ENCODE measurements at regions not wholly inside any gene's neighbourhood (a gene's known extent, or its start where the extent isn't known, plus 50 kb on each side); places are given as distances from the start of the nearest gene placed in this dataset.

DNA sequence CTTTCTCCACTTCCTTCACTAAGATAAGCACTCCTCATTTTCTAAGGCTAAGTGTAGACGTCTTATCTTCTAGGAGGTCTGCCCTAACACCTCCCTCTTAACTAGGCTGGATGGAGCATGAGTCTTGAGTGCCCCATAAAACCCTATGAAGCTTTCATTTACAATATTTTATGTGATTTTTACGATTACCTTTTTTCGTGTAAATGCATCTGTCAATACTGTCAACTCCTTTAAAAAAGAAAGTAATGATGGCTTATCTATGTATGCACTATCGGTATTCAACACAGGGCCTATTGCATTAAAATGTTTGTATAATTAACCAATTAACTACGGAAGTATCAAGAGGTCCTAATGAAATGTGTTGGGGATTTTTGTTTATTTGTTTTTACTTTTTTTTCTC lies 156.0 kb upstream of the FAM83B start:
- DNase-seq (ENCODE audit: extremely low spot score), result no peak
- Histone ChIP-seq H3K36me3 (ENCODE audit: insufficient read depth) (no peaks in the 10 kb centered on the region), H3K4me1 (ENCODE audit: insufficient read depth) (no peaks in the 10 kb centered on the region), H3K4me3 (ENCODE audit: low read depth, low read length) (no peak overlapping the region), H3K27ac (ENCODE audit: low read depth) (no peak overlapping the region)
- 55% methylated on average over 5 of the region's 5 CpGs for WGBS

DNA sequence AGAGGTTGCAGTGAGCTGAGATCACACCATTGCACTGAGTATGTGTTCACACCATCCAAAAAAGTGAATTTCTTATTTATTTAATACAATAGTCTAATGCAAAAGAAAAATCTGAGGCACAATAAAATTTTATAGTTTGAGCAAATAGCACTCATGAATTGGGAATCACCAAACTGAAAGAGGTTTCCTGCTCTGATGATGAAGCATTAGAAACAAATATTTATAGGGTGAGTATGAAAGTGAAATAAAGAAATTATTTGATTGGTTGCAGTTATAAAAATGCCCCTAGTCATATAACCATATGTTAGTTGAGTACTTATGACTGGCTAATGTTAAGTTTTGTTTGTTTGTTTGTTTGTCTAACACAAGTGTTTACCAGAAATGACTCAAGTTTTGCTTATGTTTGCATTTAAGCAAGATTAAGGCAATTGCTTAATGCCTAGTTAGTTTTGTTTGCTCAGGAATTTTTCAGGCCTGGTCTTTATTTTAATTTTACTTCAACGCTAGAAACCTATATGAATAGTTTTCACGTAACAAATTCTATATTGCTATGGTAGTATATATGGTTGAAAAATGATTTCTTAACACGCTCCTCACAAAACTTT lies 151.5 kb upstream of the FAM83B start:
- Histone ChIP-seq H3K4me1 (ENCODE audit: insufficient read depth) (no peaks in the 10 kb centered on the region), H3K4me3 (ENCODE audit: low read depth, low read length) (no peak overlapping the region), H3K36me3 (ENCODE audit: insufficient read depth) (no peaks in the 10 kb centered on the region), H3K27ac (ENCODE audit: low read depth) (no peak overlapping the region)
- DNase-seq (ENCODE audit: extremely low spot score), result no peak
- 96% methylated on average over 3 of the region's 3 CpGs for WGBS

DNA sequence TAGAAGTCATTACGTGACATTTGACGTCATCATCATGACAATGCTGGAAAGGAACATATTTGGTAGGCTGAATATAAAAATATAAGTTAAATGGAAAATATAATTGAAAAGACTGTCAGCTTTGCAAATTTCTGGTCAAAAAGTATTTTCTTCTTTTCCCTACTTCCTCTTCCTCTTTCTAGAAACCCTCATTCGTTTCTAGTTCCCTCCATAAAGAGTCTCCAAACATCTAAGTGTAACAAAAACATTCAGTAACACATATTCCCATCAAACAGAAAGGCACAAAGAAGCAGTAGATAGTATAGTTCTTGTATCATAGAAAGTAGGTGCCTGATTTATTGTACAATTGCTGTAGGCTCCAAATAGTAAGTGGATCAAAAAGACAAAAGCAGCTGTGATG lies 150.8 kb upstream of the FAM83B start:
- no peak for DNase-seq (ENCODE audit: extremely low spot score)
- H3K27ac ChIP-seq (ENCODE audit: low read depth), result no peak overlapping the region
- no peak overlapping the region for H3K4me3 ChIP-seq (ENCODE audit: low read depth, low read length)
- no peaks in the 10 kb centered on the region for H3K4me1 ChIP-seq (ENCODE audit: insufficient read depth)
- 73% methylated on average over 3 of the region's 3 CpGs for WGBS
- no peaks in the 10 kb centered on the region for H3K36me3 ChIP-seq (ENCODE audit: insufficient read depth)

GRCh38 chr6:54697424-54697823 lies 149.1 kb upstream of the FAM83B start:
- Histone ChIP-seq H3K36me3 (ENCODE audit: insufficient read depth) (no peaks in the 10 kb centered on the region), H3K4me3 (ENCODE audit: low read depth, low read length) (no peak overlapping the region), H3K4me1 (ENCODE audit: insufficient read depth) (no peaks in the 10 kb centered on the region), H3K27ac (ENCODE audit: low read depth) (no peak overlapping the region)
- DNase-seq (ENCODE audit: extremely low spot score), result no peak
- 38% methylated on average over 3 of the region's 3 CpGs for WGBS

- H3K4me1 ChIP-seq (ENCODE audit: insufficient read depth), result no peaks in the 10 kb centered on the region
- no peak for DNase-seq (ENCODE audit: extremely low spot score)
- no peak overlapping the region for H3K4me3 ChIP-seq (ENCODE audit: low read depth, low read length)
- no peaks in the 10 kb centered on the region for H3K36me3 ChIP-seq (ENCODE audit: insufficient read depth)
- H3K27ac ChIP-seq (ENCODE audit: low read depth), result no peak overlapping the region
- WGBS, result 54% methylated on average over 3 of the region's 3 CpGs
Measured at GRCh38 chr6:54698974-54699373, 147.6 kb upstream of the FAM83B start.

GRCh38 chr6:54700158-54700557 lies 146.4 kb upstream of the FAM83B start:
- Histone ChIP-seq H3K27ac (ENCODE audit: low read depth) (no peak overlapping the region), H3K36me3 (ENCODE audit: insufficient read depth) (no peaks in the 10 kb centered on the region), H3K4me1 (ENCODE audit: insufficient read depth) (no peaks in the 10 kb centered on the region), H3K4me3 (ENCODE audit: low read depth, low read length) (no peak overlapping the region)
- DNase-seq (ENCODE audit: extremely low spot score), result no peak
- WGBS, result 68% methylated on average over 2 of the region's 2 CpGs

GRCh38 chr6:54702772-54703171 lies 143.8 kb upstream of the FAM83B start:
- no peak overlapping the region for H3K27ac ChIP-seq (ENCODE audit: low read depth)
- no peaks in the 10 kb centered on the region for H3K36me3 ChIP-seq (ENCODE audit: insufficient read depth)
- no peak overlapping the region for H3K4me3 ChIP-seq (ENCODE audit: low read depth, low read length)
- no peak for DNase-seq (ENCODE audit: extremely low spot score)
- WGBS, result 90% methylated on average over 3 of the region's 3 CpGs
- no peaks in the 10 kb centered on the region for H3K4me1 ChIP-seq (ENCODE audit: insufficient read depth)

- DNase-seq (ENCODE audit: extremely low spot score), result no peak
- Histone ChIP-seq H3K27ac (ENCODE audit: low read depth) (no peak overlapping the region), H3K4me1 (ENCODE audit: insufficient read depth) (no peaks in the 10 kb centered on the region), H3K36me3 (ENCODE audit: insufficient read depth) (no peaks in the 10 kb centered on the region), H3K4me3 (ENCODE audit: low read depth, low read length) (no peak overlapping the region)
- WGBS, result 82% methylated on average over 3 of the region's 3 CpGs
Measured at GRCh38 chr6:54706391-54706790, 140.2 kb upstream of the FAM83B start.

DNA sequence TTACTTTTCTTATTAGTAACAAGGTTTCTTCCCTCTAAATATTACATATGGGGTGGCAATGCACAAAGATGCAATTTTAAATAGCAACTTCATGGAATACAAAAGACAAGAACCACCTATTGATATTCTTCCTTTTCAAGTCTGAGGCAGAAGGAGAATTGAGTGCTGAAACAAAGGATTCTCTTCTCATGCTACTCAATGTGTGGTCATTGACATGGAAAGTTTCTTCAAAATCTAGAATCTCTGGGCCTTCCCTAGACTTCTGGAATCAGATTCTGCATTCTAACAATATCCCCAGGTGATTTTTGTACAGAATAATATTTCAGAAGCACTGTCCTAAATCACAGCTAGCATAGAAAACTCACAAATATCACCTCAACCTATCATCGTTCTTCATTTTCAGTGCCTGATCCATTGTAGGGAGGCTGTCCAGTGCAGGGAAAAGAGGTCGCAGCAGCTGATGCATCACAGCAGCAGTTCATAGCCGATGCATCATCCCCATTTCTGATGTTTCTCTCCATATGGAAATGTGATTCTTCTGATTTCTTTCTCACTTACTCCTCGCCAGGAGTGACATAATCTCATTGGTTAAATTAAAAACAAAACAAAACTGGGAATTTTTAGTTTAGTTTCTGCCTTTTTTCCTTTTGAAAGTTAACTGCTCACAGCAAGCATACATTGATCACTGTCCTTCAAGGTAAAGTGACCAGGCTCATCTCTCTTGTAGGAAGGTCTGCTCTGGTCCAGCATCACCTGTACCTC lies 139.5 kb upstream of the FAM83B start:
- WGBS, result 90% methylated on average over 4 of the region's 4 CpGs
- Histone ChIP-seq H3K36me3 (ENCODE audit: insufficient read depth) (no peaks in the 10 kb centered on the region), H3K4me3 (ENCODE audit: low read depth, low read length) (no peak overlapping the region), H3K27ac (ENCODE audit: low read depth) (no peak overlapping the region), H3K4me1 (ENCODE audit: insufficient read depth) (no peaks in the 10 kb centered on the region)
- DNase-seq (ENCODE audit: extremely low spot score), result no peak

- Histone ChIP-seq H3K4me3 (ENCODE audit: low read depth, low read length) (no peak overlapping the region), H3K36me3 (ENCODE audit: insufficient read depth) (no peaks in the 10 kb centered on the region), H3K4me1 (ENCODE audit: insufficient read depth) (no peaks in the 10 kb centered on the region), H3K27ac (ENCODE audit: low read depth) (no peak overlapping the region)
- WGBS, result 56% methylated on average over 2 of the region's 2 CpGs
- no peak for DNase-seq (ENCODE audit: extremely low spot score)
Measured at GRCh38 chr6:54710456-54710855, 136.1 kb upstream of the FAM83B start.

DNA sequence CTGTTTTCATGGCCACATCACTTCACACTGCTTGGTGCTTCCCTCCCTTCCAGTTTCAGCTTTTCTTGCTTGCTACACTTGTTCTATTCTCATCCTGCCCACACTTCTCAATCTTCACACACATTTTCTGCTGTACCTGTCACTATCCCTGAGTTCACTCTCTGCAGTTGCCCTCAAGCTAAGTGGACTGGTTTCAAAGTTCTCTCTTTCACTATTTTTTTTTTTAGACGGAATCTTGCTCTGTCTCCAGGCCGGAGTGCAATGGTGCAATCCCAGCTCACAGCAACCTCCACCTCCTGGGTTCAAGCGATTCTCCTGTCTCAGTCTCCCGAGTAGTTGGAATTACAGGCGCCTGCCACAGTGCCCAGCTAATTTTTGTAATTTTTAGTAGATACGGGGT lies 130.6 kb upstream of the FAM83B start:
- no peaks in the 10 kb centered on the region for H3K36me3 ChIP-seq (ENCODE audit: insufficient read depth)
- WGBS, result 98% methylated on average over 6 of the region's 6 CpGs
- no peak overlapping the region for H3K4me3 ChIP-seq (ENCODE audit: low read depth, low read length)
- no peaks in the 10 kb centered on the region for H3K4me1 ChIP-seq (ENCODE audit: insufficient read depth)
- no peak for DNase-seq (ENCODE audit: extremely low spot score)
- no peak overlapping the region for H3K27ac ChIP-seq (ENCODE audit: low read depth)

GRCh38 chr6:54716877-54717276 lies 129.7 kb upstream of the FAM83B start:
- H3K36me3 ChIP-seq (ENCODE audit: insufficient read depth), result no peaks in the 10 kb centered on the region
- H3K4me1 ChIP-seq (ENCODE audit: insufficient read depth), result no peaks in the 10 kb centered on the region
- WGBS, result 67% methylated on average over 3 of the region's 3 CpGs
- DNase-seq (ENCODE audit: extremely low spot score), result no peak
- no peak overlapping the region for H3K4me3 ChIP-seq (ENCODE audit: low read depth, low read length)
- no peak overlapping the region for H3K27ac ChIP-seq (ENCODE audit: low read depth)

- no peaks in the 10 kb centered on the region for H3K4me1 ChIP-seq (ENCODE audit: insufficient read depth)
- H3K36me3 ChIP-seq (ENCODE audit: insufficient read depth), result no peaks in the 10 kb centered on the region
- H3K27ac ChIP-seq (ENCODE audit: low read depth), result no peak overlapping the region
- H3K4me3 ChIP-seq (ENCODE audit: low read depth, low read length), result no peak overlapping the region
- DNase-seq (ENCODE audit: extremely low spot score), result peak; percentile 45
- 64% methylated on average over 5 of the region's 5 CpGs for WGBS
Measured at GRCh38 chr6:54717849-54718455, 128.6 kb upstream of the FAM83B start.

GRCh38 chr6:54718541-54719023 lies 128.0 kb upstream of the FAM83B start:
- Histone ChIP-seq H3K36me3 (ENCODE audit: insufficient read depth) (no peaks in the 10 kb centered on the region), H3K4me1 (ENCODE audit: insufficient read depth) (no peaks in the 10 kb centered on the region), H3K4me3 (ENCODE audit: low read depth, low read length) (no peak overlapping the region), H3K27ac (ENCODE audit: low read depth) (no peak overlapping the region)
- 78% methylated on average over 6 of the region's 6 CpGs for WGBS
- no peak for DNase-seq (ENCODE audit: extremely low spot score)

Data from urinary bladder (tissue), 3 donors.